Transverse colon (tissue), 4 donors: ENCODE measurements at regions not wholly inside any gene's neighbourhood (a gene's known extent, or its start where the extent isn't known, plus 50 kb on each side); places are given as distances from the start of the nearest gene placed in this dataset.

Source experiments
- DNase-seq: peaks from one replicate; pipeline ENCODE4 v3.0.0-alpha.2; 2019
- H3K27ac ChIP-seq, 4 donors: fragments of 200-600 bp; sonication (generic); 2 replicates each; pipeline ENCODE4 v1.5.1; 2016 to 2018; ENCODE audit warnings: inconsistent platforms in 4 of 4
- H3K27me3 ChIP-seq: fragments of 200-600 bp; sonication (generic); 2 replicates; pipeline ENCODE4 v1.5.1; 2017; ENCODE audit warnings: inconsistent platforms
- H3K36me3 ChIP-seq, 4 donors: fragments of 200-600 bp; sonication (generic); 2 replicates each; pipeline ENCODE4 v1.5.1; 2017 to 2019; ENCODE audit warnings: inconsistent platforms in 4 of 4
- H3K4me1 ChIP-seq, 4 donors: fragments of 200-600 bp; sonication (generic); 2 replicates each; pipeline ENCODE4 v1.5.1; 2017 to 2020; ENCODE audit warnings: inconsistent platforms in 4 of 4
- H3K4me3 ChIP-seq, 4 donors: fragments of 200-600 bp; sonication (generic); 1 replicate in 1 of 4; 2 replicates in 3 of 4; pipeline versions ENCODE4 v1.5.1 to v1.6.1; 2017 to 2019; ENCODE audit warnings: inconsistent platforms in 4 of 4
- H3K9me3 ChIP-seq, 2 donors: fragments of 200-600 bp; sonication (generic); 2 replicates each; pipeline ENCODE4 v1.5.1; 2017 to 2019; ENCODE audit warnings: inconsistent platforms in 2 of 2
- EP300 ChIP-seq: sonication (generic); formaldehyde crosslinking; IDR thresholded peaks from one replicate; pipeline ENCODE4 v1.6.1; 2017; ENCODE audit warnings: antibody characterized with exemption, low read depth
- POLR2A ChIP-seq: fragments of 450-650 bp; IDR thresholded peaks from one replicate; pipeline ENCODE4 v1.6.1; 2016; ENCODE audit warnings: antibody characterized with exemption, mild to moderate bottlenecking, moderate library complexity
- POLR2AphosphoS5 ChIP-seq, 3 donors: sonication (generic); formaldehyde crosslinking; IDR thresholded peaks; one replicate each; pipeline ENCODE4 v1.6.1; 2016; ENCODE audit warnings: antibody characterized with exemption in 3 of 3
- WGBS, 2 donors: methylation state at CpG; one replicate each; pipeline ENCODE4 v1.1.5; 2018; ENCODE audit warnings: low coverage in 1 of 2; 5-methylcytosine and 5-hydroxymethylcytosine counted together
- in situ Hi-C, 4 donors: fragments of 200-750 bp; cut with MboI; loops; one replicate each; pipeline versions ENCODE4 v1.15.0 to v1.15.1; 2017; ENCODE audit warnings: low sequenced_read_pairs in 3 of 4, low pct_ligation_motif_present in 1 of 4, low pct_unique_long_range_greater_than_20kb in 1 of 4
- intact Hi-C: fragments of 100-400 bp; cut with DNase I; formaldehyde crosslinking; loops from one replicate; pipeline ENCODE4 v1.15.1; 2023; ENCODE audit warnings: low total_unique reads
- TF ChIP-seq, protein P1 (sequence below), 5 experiments: fragments of 200-600 bp in 3 of 5; fragments of 450-650 bp in 2 of 5; sonication (generic) in 3 of 5; IDR thresholded peaks; 1 replicate in 2 of 5; 2 replicates in 3 of 5; pipeline ENCODE4 v1.5.1; 2016 to 2017; ENCODE audit warnings: antibody characterized with exemption in 5 of 5, inconsistent platforms in 3 of 5, mild to moderate bottlenecking in 2 of 5, moderate library complexity in 1 of 5

DNA sequence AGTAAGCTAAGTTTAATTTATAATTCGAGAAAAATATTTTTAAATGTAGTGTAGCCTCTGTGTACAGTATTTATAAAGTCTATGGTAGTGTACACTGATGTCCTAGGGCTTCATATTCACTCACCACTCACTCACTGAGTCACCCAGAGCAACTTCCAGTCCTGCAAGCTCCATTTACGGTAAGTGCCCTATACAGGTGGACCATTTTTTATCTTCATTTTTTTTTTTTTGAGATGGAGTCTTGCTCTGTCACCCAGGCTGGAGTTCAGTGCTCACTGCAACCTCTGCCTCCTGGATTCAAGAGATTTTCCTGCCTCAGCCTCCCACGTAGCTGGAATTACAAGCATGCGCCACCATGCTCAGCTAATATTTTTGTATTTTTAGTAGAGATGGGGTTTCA is 104.2 kb downstream of the PDCL3 start:
- Histone ChIP-seq H3K36me3 (no peaks in the 10 kb centered on the region), H3K9me3 (no peaks in the 10 kb centered on the region), H3K4me3 (no peak overlapping the region), H3K27ac (no peak overlapping the region), H3K4me1 (no peaks in the 10 kb centered on the region), H3K27me3 (no peaks in the 10 kb centered on the region)
- in situ Hi-C loops (no loop called here), intact Hi-C loops (no loop called here)
- no peak for TF ChIP-seq EP300
- no peak for TF ChIP-seq POLR2AphosphoS5 (IDR thresholded peaks at IDR 0.05)
- no peak for TF ChIP-seq POLR2A
- TF ChIP-seq, protein P1, sequence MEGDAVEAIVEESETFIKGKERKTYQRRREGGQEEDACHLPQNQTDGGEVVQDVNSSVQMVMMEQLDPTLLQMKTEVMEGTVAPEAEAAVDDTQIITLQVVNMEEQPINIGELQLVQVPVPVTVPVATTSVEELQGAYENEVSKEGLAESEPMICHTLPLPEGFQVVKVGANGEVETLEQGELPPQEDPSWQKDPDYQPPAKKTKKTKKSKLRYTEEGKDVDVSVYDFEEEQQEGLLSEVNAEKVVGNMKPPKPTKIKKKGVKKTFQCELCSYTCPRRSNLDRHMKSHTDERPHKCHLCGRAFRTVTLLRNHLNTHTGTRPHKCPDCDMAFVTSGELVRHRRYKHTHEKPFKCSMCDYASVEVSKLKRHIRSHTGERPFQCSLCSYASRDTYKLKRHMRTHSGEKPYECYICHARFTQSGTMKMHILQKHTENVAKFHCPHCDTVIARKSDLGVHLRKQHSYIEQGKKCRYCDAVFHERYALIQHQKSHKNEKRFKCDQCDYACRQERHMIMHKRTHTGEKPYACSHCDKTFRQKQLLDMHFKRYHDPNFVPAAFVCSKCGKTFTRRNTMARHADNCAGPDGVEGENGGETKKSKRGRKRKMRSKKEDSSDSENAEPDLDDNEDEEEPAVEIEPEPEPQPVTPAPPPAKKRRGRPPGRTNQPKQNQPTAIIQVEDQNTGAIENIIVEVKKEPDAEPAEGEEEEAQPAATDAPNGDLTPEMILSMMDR (IDR thresholded peaks at IDR 0.05), result no peak
- WGBS, 2 donors, result 21 to 62% methylated on average over 1 to 4 of the region's 4 CpGs
- DNase-seq, result no peak

DNA sequence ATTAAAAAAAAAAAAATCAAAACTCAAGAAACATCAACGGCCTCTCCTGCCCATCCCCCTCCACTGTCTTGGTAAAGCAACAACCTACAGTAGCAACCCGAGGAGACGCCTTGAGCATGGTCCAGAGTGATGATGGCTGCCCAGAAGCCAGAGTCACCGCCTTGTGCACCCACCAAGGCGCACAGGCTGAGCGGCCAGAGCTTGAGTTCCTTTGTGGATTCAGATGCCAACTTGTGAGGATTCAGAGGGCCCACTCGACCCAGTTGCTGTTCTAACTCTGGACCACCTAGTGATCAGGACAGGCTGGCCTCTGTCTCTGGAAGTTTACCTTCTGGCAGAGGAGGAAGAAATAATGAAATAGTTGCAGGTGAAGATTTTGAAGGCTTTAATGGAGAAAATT is 105.0 kb downstream of the PDCL3 start:
- WGBS, 2 donors, result 84 to 100% methylated on average over 1 to 7 of the region's 7 CpGs
- Histone ChIP-seq H3K27ac (no peak overlapping the region), H3K27me3 (no peaks in the 10 kb centered on the region), H3K4me3 (no peak overlapping the region), H3K9me3 (no peaks in the 10 kb centered on the region), H3K36me3 (no peaks in the 10 kb centered on the region), H3K4me1 (no peaks in the 10 kb centered on the region)
- intact Hi-C loops, result no loop called here
- in situ Hi-C loops, result no loop called here
- TF ChIP-seq, protein P1 (IDR thresholded peaks at IDR 0.05), result no peak
- TF ChIP-seq POLR2AphosphoS5 (IDR thresholded peaks at IDR 0.05) (no peak), EP300 (no peak), POLR2A (no peak)
- no peak for DNase-seq

DNA sequence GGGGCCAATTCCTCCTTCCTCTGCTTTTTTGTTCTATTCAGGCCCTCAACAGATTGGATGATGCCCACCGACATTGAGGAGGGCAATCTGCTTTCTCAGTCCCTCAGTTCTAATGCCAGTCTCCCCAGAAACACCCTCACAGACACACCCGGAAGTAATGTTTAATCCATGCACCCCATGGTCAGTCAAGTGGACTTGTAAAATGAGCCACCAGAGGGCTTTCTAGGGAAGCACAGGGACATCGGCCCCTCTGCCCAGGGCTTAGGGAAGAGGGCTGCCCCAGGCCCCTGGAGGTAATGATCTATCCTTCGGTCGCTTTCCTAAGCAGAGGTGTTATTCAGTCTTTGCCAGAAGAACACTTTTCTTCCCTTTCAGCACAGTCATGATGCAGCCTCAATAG is 107.4 kb downstream of the PDCL3 start:
- H3K4me1 ChIP-seq, result no peaks in the 10 kb centered on the region
- WGBS, 2 donors, result 90 to 100% methylated on average over 2 to 5 of the region's 5 CpGs

DNA sequence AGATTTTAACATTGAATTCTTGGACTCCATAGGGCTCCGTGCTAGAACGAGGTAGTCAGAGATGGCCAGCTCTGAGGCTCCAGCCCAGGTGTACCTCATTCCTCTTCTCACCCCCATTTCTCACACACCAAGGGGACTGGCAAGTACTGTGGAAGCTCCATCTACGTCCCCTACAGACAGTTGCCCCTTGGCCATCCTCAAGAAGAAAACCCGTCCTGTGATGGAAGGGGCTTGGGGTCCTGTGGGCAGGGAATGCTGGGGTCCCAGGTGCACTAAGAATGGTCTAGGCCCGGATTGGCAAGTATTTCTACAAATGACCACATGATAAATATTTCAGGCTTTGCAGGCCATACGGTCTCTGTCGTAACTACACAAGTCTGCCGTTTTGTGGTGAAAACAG is 110.3 kb downstream of the PDCL3 start:
- 82 to 84% methylated on average over 5 to 8 of the region's 8 CpGs for WGBS, 2 donors
- intact Hi-C loops, result no loop called here
- TF ChIP-seq EP300 (no peak), POLR2AphosphoS5 (IDR thresholded peaks at IDR 0.05) (no peak), POLR2A (no peak)
- TF ChIP-seq, protein P1 (IDR thresholded peaks at IDR 0.05), result no peak
- no peak for DNase-seq
- H3K36me3 ChIP-seq, result no peaks in the 10 kb centered on the region
- H3K4me1 ChIP-seq, result no peaks in the 10 kb centered on the region
- no peak overlapping the region for H3K4me3 ChIP-seq
- H3K9me3 ChIP-seq, result no peaks in the 10 kb centered on the region
- no peak overlapping the region for H3K27ac ChIP-seq
- H3K27me3 ChIP-seq, result no peaks in the 10 kb centered on the region
- in situ Hi-C loops, result no loop called here

More for the DNA sequence above, 107.4 kb downstream of the PDCL3 start:
- Histone ChIP-seq H3K27me3 (no peaks in the 10 kb centered on the region), H3K36me3 (no peaks in the 10 kb centered on the region), H3K27ac (no peak overlapping the region), H3K4me3 (no peak overlapping the region), H3K9me3 (no peaks in the 10 kb centered on the region)
- intact Hi-C loops (no loop called here), in situ Hi-C loops (no loop called here)
- no peak for TF ChIP-seq POLR2AphosphoS5 (IDR thresholded peaks at IDR 0.05)
- TF ChIP-seq, protein P1 (IDR thresholded peaks at IDR 0.05), result no peak
- DNase-seq, result no peak
